ENCODE measurements at regions not wholly inside any gene's neighbourhood (a gene's known extent, or its start where the extent isn't known, plus 50 kb on each side); places are given as distances from the start of the nearest gene placed in this dataset.

GRCh38 chr3:162612991-162613390 lies 1116.4 kb downstream of the OTOL1 start (continued):
- TF ChIP-seq TCF7 (IDR thresholded peaks at IDR 0.05; ENCODE audit: borderline replicate concordance) = no peak
- no peak for TF ChIP-seq BHLHE40 (IDR thresholded peaks at IDR 0.05; ENCODE audit: borderline replicate concordance in 1 of 2, low read depth in 2 of 2, low read length in 1 of 2)
- TF ChIP-seq YBX1 (IDR thresholded peaks at IDR 0.05) = no peak
- TF ChIP-seq, protein P1, sequence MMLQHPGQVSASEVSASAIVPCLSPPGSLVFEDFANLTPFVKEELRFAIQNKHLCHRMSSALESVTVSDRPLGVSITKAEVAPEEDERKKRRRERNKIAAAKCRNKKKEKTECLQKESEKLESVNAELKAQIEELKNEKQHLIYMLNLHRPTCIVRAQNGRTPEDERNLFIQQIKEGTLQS (IDR thresholded peaks at IDR 0.05; ENCODE audit: borderline replicate concordance, extremely low read depth, low read depth, low read length) = no peak
- no peak for TF ChIP-seq ATF2 (IDR thresholded peaks at IDR 0.05; ENCODE audit: low read length)
- no peak for TF ChIP-seq WRNIP1 (IDR thresholded peaks at IDR 0.05; ENCODE audit: borderline replicate concordance, low read depth, low read length)
- no peak for TF ChIP-seq ZNF24 (IDR thresholded peaks at IDR 0.05)

DNA sequence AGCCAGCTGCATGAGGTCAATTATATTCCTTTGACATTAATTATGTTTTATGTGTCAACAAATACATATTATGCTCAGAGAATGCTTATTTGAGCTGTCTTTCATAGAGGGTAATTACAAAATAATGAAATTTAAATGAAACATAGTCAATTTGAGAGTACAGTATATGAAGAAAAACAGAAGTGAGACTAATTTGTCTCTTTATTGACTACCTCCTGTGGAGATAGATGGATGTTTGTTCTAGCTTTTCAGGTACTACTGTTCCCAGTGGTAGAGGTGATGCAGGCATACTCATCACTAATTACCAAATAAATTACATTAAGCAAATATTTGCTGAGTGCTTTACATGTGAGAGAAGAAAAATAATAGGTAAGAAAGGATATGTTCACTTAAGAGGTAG lies 1129.6 kb downstream of the OTOL1 start:
- ChIA-PET POLR2A (no interaction called here), SMC1A (ENCODE audit: uncharacterized antibody, unreplicated experiment) (no interaction called here), RAD21 (ENCODE audit: unreplicated experiment) (no interaction called here), CTCF (no interaction called here)
- Histone ChIP-seq H4K20me1 (ENCODE audit: control insufficient read depth, insufficient read depth) (no peaks in the 10 kb centered on the region), H3K27me3 (replicated peaks in 1 of 2; ENCODE audit: control insufficient read depth in 2 of 2, insufficient read depth in 2 of 2, low read length in 1 of 2) (no peaks in the 10 kb centered on the region), H3K9me3 (replicated peaks; ENCODE audit: control insufficient read depth, insufficient read depth, low read length) (no peaks in the 10 kb centered on the region), H3K4me1 (ENCODE audit: control insufficient read depth, insufficient read depth, low read length) (no peaks in the 10 kb centered on the region), H3K79me2 (ENCODE audit: control insufficient read depth, insufficient read depth, low read length) (no peaks in the 10 kb centered on the region), H2AFZ (ENCODE audit: control insufficient read depth, low read depth, low read length) (no peak overlapping the region), H3K36me3 (ENCODE audit: control insufficient read depth in 2 of 2, insufficient read depth in 2 of 2, low read length in 1 of 2) (no peaks in the 10 kb centered on the region), H3K4me2 (ENCODE audit: control insufficient read depth, insufficient read depth) (no peak overlapping the region), H3K27ac (ENCODE audit: control insufficient read depth, insufficient read depth) (no peak overlapping the region), H3K4me3 (no peak overlapping the region), H3K9ac (ENCODE audit: control insufficient read depth, insufficient read depth, low read length) (no peak overlapping the region)
- intact Hi-C loops (cut with micrococcal nuclease; ENCODE audit: unreplicated experiment) = no loop called here
- BruUV-seq (replicated peaks) = no TSS peak
- no peak for ATAC-seq
- FAIRE-seq = no peak
- in situ Hi-C loops (cut with MboI) = no loop called here
- DNase-seq (ENCODE audit: low read depth, low spot score) = no peak
- TF ChIP-seq, protein P2, sequence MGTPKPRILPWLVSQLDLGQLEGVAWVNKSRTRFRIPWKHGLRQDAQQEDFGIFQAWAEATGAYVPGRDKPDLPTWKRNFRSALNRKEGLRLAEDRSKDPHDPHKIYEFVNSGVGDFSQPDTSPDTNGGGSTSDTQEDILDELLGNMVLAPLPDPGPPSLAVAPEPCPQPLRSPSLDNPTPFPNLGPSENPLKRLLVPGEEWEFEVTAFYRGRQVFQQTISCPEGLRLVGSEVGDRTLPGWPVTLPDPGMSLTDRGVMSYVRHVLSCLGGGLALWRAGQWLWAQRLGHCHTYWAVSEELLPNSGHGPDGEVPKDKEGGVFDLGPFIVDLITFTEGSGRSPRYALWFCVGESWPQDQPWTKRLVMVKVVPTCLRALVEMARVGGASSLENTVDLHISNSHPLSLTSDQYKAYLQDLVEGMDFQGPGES (IDR thresholded peaks at IDR 0.05) = no peak
- no peak for TF ChIP-seq NBN (IDR thresholded peaks at IDR 0.05)
- TF ChIP-seq HDAC6 (IDR thresholded peaks at IDR 0.05; ENCODE audit: unreplicated experiment) = no peak
- no peak for TF ChIP-seq USF1 (IDR thresholded peaks at IDR 0.05; ENCODE audit: borderline replicate concordance, extremely low read length, insufficient read depth, low read depth, low read length)
- no peak for TF ChIP-seq ATF2 (IDR thresholded peaks at IDR 0.05; ENCODE audit: low read length)
- TF ChIP-seq STAT1 (conservative IDR thresholded peaks at IDR 0.05) = no peak
- TF ChIP-seq MTA2 (IDR thresholded peaks at IDR 0.05; ENCODE audit: low read depth) = peak; percentile 88
- no peak for TF ChIP-seq NFYA (IDR thresholded peaks at IDR 0.05; ENCODE audit: borderline replicate concordance, low read depth, low read length)
- no peak for TF ChIP-seq IKZF1 (conservative IDR thresholded peaks at IDR 0.05)
- no peak for TF ChIP-seq USF2 (IDR thresholded peaks at IDR 0.05; ENCODE audit: borderline replicate concordance, low read depth, low read length)
- TF ChIP-seq POU2F2 (IDR thresholded peaks at IDR 0.05; ENCODE audit: borderline replicate concordance, low read depth, low read length) = no peak
- no peak for TF ChIP-seq PML (IDR thresholded peaks at IDR 0.05; ENCODE audit: low read length)
- TF ChIP-seq WRNIP1 (IDR thresholded peaks at IDR 0.05; ENCODE audit: borderline replicate concordance, low read depth, low read length) = no peak
- TF ChIP-seq EED (IDR thresholded peaks at IDR 0.05; ENCODE audit: low read depth) = no peak
- no peak for TF ChIP-seq ZNF207 (IDR thresholded peaks at IDR 0.05; ENCODE audit: borderline replicate concordance)
